WTC11 (cell line): ENCODE measurements at regions not wholly inside any gene's neighbourhood (a gene's known extent, or its start where the extent isn't known, plus 50 kb on each side); places are given as distances from the start of the nearest gene placed in this dataset.

ENCODE experiments used
- ESRRA ChIP-seq: sonication (generic); formaldehyde crosslinking; IDR thresholded peaks from 2 replicates; pipeline ENCODE4 v1.8.1; 2022; ENCODE audit warnings: mild to moderate bottlenecking, missing genetic modification reagents, borderline replicate concordance
- MXD4 ChIP-seq: fragments of 250-450 bp; sonication (Bioruptor Pico); IDR thresholded peaks from 2 replicates; pipeline ENCODE4 v1.8.0; 2021; ENCODE audit warnings: mild to moderate bottlenecking, moderate library complexity, borderline replicate concordance
- NR2C2 ChIP-seq: sonication (generic); formaldehyde crosslinking; IDR thresholded peaks from 2 replicates; pipeline ENCODE4 v1.8.0; 2022; ENCODE audit warnings: mild to moderate bottlenecking, missing genetic modification reagents
- ZNF671 ChIP-seq: fragments of 250-450 bp; sonication (Bioruptor Pico); IDR thresholded peaks from 2 replicates; pipeline ENCODE4 v1.8.0; 2021; ENCODE audit warnings: mild to moderate bottlenecking
- TF ChIP-seq, protein P1 (sequence below): fragments of 200-600 bp; IDR thresholded peaks from 2 replicates; pipeline ENCODE4 v1.8.0; 2022; ENCODE audit warnings: antibody characterized with exemption
- TF ChIP-seq, protein P2 (sequence below): sonication (generic); formaldehyde crosslinking; IDR thresholded peaks from 2 replicates; pipeline ENCODE4 v1.8.1; 2023; ENCODE audit warnings: mild to moderate bottlenecking, missing genetic modification reagents, moderate library complexity
- TF ChIP-seq, protein P3 (sequence below): sonication (generic); formaldehyde crosslinking; IDR thresholded peaks from 2 replicates; pipeline ENCODE4 v1.8.0; 2022; ENCODE audit warnings: mild to moderate bottlenecking, missing genetic modification reagents
- TF ChIP-seq, protein P4 (sequence below): sonication (generic); formaldehyde crosslinking; IDR thresholded peaks from 2 replicates; pipeline ENCODE4 v1.8.0; 2022; ENCODE audit warnings: mild to moderate bottlenecking, missing genetic modification reagents

DNA sequence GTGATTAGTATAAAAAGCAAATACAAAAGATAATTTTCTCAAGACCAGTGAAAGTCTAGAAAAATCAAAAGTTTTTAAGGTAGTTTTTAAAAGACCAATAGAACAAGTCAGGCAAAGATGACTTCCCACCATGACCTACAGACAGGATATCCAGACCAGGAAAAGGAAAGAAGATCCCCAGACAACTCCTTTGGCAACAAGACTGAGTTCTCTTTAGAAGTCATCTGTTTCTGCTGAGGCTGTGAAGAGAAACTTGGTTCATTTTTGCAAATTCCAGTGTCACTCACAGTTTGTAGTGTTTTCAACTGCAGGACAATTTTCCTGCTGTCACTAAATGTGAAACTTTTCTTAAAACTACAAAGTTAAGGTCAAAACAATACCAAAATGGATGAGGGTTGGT is 240.9 kb upstream of the SIX2 start:
- TF ChIP-seq, protein P1, sequence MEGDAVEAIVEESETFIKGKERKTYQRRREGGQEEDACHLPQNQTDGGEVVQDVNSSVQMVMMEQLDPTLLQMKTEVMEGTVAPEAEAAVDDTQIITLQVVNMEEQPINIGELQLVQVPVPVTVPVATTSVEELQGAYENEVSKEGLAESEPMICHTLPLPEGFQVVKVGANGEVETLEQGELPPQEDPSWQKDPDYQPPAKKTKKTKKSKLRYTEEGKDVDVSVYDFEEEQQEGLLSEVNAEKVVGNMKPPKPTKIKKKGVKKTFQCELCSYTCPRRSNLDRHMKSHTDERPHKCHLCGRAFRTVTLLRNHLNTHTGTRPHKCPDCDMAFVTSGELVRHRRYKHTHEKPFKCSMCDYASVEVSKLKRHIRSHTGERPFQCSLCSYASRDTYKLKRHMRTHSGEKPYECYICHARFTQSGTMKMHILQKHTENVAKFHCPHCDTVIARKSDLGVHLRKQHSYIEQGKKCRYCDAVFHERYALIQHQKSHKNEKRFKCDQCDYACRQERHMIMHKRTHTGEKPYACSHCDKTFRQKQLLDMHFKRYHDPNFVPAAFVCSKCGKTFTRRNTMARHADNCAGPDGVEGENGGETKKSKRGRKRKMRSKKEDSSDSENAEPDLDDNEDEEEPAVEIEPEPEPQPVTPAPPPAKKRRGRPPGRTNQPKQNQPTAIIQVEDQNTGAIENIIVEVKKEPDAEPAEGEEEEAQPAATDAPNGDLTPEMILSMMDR: no peak
- TF ChIP-seq MXD4 (CRISPR knock-in tag) (no peak), ZNF671 (CRISPR knock-in tag) (no peak), NR2C2 (CRISPR knock-in tag) (no peak), ESRRA (CRISPR knock-in tag) (no peak)
- TF ChIP-seq, protein P2, sequence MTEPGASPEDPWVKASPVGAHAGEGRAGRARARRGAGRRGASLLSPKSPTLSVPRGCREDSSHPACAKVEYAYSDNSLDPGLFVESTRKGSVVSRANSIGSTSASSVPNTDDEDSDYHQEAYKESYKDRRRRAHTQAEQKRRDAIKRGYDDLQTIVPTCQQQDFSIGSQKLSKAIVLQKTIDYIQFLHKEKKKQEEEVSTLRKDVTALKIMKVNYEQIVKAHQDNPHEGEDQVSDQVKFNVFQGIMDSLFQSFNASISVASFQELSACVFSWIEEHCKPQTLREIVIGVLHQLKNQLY: no peak
- TF ChIP-seq, protein P3, sequence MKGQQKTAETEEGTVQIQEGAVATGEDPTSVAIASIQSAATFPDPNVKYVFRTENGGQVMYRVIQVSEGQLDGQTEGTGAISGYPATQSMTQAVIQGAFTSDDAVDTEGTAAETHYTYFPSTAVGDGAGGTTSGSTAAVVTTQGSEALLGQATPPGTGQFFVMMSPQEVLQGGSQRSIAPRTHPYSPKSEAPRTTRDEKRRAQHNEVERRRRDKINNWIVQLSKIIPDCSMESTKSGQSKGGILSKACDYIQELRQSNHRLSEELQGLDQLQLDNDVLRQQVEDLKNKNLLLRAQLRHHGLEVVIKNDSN (CRISPR knock-in tag): no peak
- TF ChIP-seq, protein P4, sequence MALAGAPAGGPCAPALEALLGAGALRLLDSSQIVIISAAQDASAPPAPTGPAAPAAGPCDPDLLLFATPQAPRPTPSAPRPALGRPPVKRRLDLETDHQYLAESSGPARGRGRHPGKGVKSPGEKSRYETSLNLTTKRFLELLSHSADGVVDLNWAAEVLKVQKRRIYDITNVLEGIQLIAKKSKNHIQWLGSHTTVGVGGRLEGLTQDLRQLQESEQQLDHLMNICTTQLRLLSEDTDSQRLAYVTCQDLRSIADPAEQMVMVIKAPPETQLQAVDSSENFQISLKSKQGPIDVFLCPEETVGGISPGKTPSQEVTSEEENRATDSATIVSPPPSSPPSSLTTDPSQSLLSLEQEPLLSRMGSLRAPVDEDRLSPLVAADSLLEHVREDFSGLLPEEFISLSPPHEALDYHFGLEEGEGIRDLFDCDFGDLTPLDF: no peak
